Activated naive CD8-positive, alpha-beta T cell treated with anti-CD3 and anti-CD28 coated beads, Interleukin-2, amount 10 ng/mL, durations not matched to agents 7 days and 5 days (primary cell): ENCODE measurements at regions not wholly inside any gene's neighbourhood (a gene's known extent, or its start where the extent isn't known, plus 50 kb on each side); places are given as distances from the start of the nearest gene placed in this dataset.

ENCODE experiments used
- ATAC-seq: fragments of 150-1000 bp; cut with Tn5 transposase; one replicate; pipeline ENCODE4 v1.10.0; 2021; ENCODE audit warnings: low read depth, moderate library complexity
- POLR2A ChIA-PET: fragments of 350-600 bp; sonication (Branson Sonifier 250); formaldehyde crosslinking; loops from one replicate; lab custom pipeline; 2021; ENCODE audit warnings: antibody characterized with exemption; lab: Charles Lee
- DNase-seq: peaks from one replicate; pipeline ENCODE4 v3.0.0; 2021
- H3K27ac Mint-ChIP-seq: one replicate; pipeline ENCODE4 v1.8.0; 2022; ENCODE audit warnings: mild to moderate bottlenecking, mixed read lengths
- H3K27me3 Mint-ChIP-seq: one replicate; pipeline ENCODE4 v1.8.0; 2022; ENCODE audit warnings: mild to moderate bottlenecking, moderate library complexity, mixed read lengths
- H3K36me3 Mint-ChIP-seq: one replicate; pipeline ENCODE4 v1.8.0; 2021; ENCODE audit warnings: mild to moderate bottlenecking, mixed read lengths
- H3K4me1 Mint-ChIP-seq: one replicate; pipeline ENCODE4 v1.8.0; 2021; ENCODE audit warnings: mixed read lengths
- H3K4me3 Mint-ChIP-seq: one replicate; pipeline ENCODE4 v1.8.0; 2022; ENCODE audit warnings: mild to moderate bottlenecking, moderate library complexity, mixed read lengths
- H3K9me3 Mint-ChIP-seq: one replicate; pipeline ENCODE4 v1.8.0; 2021; ENCODE audit warnings: mixed read lengths

GRCh38 chr18:76113101-76113500 is 381.9 kb downstream of the ZNF516 start:
- H3K4me1 Mint-ChIP-seq, result no peaks in the 10 kb centered on the region
- no peaks in the 10 kb centered on the region for H3K36me3 Mint-ChIP-seq
- H3K4me3 Mint-ChIP-seq, result no peak overlapping the region
- DNase-seq (no peak), ATAC-seq (no peak)
- H3K27ac Mint-ChIP-seq, result no peak overlapping the region
- POLR2A ChIA-PET, result no interaction called here
- no peaks in the 10 kb centered on the region for H3K27me3 Mint-ChIP-seq
- no peaks in the 10 kb centered on the region for H3K9me3 Mint-ChIP-seq

- POLR2A ChIA-PET, result no interaction called here
- H3K36me3 Mint-ChIP-seq, result no peaks in the 10 kb centered on the region
- H3K27me3 Mint-ChIP-seq, result peaks cover 4% of the 10 kb centered on the region
- no peak overlapping the region for H3K4me3 Mint-ChIP-seq
- no peaks in the 10 kb centered on the region for H3K4me1 Mint-ChIP-seq
- peaks cover 1% of the 10 kb centered on the region for H3K9me3 Mint-ChIP-seq
- no peak for DNase-seq
- no peak for ATAC-seq
- H3K27ac Mint-ChIP-seq, result no peak overlapping the region
Measured at GRCh38 chr18:76102626-76103025, 392.4 kb downstream of the ZNF516 start.

DNA sequence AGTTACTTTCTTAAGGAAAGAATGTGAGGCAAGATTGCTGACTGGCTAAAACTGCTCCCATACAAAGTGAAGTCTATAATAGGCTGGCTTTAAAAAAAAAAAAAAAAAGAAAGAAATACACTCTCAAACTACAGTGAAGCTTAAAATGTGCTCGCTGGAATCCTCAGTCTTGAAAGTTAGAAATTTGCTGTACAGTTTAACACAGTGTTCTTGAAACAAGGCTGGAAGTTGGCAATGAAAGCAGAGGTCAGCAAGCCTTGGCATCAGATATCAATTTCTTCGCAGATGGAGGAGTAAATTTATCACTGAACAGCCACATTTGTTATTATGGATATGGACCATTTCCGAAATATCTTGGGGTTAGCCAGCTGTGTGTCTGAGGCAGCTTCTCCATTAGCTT is 392.9 kb downstream of the ZNF516 start:
- H3K9me3 Mint-ChIP-seq, result peaks cover 1% of the 10 kb centered on the region
- POLR2A ChIA-PET, result no interaction called here
- no peaks in the 10 kb centered on the region for H3K4me1 Mint-ChIP-seq
- DNase-seq (no peak), ATAC-seq (no peak)
- no peak overlapping the region for H3K4me3 Mint-ChIP-seq
- H3K27ac Mint-ChIP-seq, result no peak overlapping the region
- H3K36me3 Mint-ChIP-seq, result no peaks in the 10 kb centered on the region
- H3K27me3 Mint-ChIP-seq, result peaks cover 4% of the 10 kb centered on the region

- ATAC-seq, result no peak
- Mint-ChIP-seq H3K36me3 (no peaks in the 10 kb centered on the region), H3K27ac (no peak overlapping the region), H3K9me3 (peaks cover 3% of the 10 kb centered on the region), H3K4me3 (no peak overlapping the region), H3K4me1 (no peaks in the 10 kb centered on the region), H3K27me3 (no peaks in the 10 kb centered on the region)
- DNase-seq, result no peak
- POLR2A ChIA-PET, result no interaction called here
Measured at GRCh38 chr18:76099931-76100457, 395.0 kb downstream of the ZNF516 start.

DNA sequence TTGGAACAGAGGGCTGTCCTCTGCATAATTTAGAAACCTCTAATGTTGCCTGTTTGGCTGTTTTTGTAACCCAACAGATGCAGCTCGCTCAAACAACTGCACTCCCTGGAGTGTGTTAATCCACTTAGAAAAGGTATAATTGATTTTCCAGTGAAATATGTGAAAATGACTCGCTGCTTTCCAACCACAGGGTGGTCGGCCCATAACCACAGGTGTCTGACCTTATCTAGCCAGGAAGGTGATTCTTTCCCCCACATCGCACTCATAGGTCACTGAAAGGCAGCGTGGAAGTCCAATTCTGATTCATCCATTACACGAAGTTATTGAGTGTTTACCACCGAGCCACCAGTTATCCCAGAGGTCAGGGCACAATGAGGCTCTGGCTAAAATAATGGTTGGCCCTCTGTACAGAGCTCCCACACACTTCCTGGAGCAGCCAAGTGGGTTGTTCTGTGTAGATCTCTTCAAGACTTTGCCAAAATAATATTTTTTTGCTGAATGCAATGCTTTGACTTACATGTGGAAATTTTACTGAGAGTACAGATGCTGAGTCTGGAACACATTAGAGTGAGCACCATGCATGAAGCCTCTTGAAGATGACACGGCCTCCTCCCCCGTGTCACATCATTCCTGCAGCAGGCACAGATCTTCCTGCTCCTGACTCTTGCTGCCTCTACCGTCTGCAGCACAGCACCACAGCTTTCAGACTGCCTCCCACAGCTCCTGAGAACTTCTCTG is 396.2 kb downstream of the ZNF516 start:
- DNase-seq, result no peak
- no peak for ATAC-seq

GRCh38 chr18:76081536-76081935 is 413.5 kb downstream of the ZNF516 start:
- DNase-seq (no peak), ATAC-seq (no peak)
- no peaks in the 10 kb centered on the region for H3K4me1 Mint-ChIP-seq
- H3K36me3 Mint-ChIP-seq, result no peaks in the 10 kb centered on the region
- H3K9me3 Mint-ChIP-seq, result no peaks in the 10 kb centered on the region
- POLR2A ChIA-PET, result no interaction called here
- H3K27ac Mint-ChIP-seq, result no peak overlapping the region
- peaks cover 2% of the 10 kb centered on the region for H3K27me3 Mint-ChIP-seq
- H3K4me3 Mint-ChIP-seq, result no peak overlapping the region

More for the DNA sequence above, 396.2 kb downstream of the ZNF516 start:
- no peak overlapping the region for H3K27ac Mint-ChIP-seq
- no peaks in the 10 kb centered on the region for H3K36me3 Mint-ChIP-seq
- H3K4me3 Mint-ChIP-seq, result no peak overlapping the region
- POLR2A ChIA-PET, result no interaction called here
- H3K9me3 Mint-ChIP-seq, result peaks cover 5% of the 10 kb centered on the region
- H3K27me3 Mint-ChIP-seq, result no peaks in the 10 kb centered on the region
- no peaks in the 10 kb centered on the region for H3K4me1 Mint-ChIP-seq

DNA sequence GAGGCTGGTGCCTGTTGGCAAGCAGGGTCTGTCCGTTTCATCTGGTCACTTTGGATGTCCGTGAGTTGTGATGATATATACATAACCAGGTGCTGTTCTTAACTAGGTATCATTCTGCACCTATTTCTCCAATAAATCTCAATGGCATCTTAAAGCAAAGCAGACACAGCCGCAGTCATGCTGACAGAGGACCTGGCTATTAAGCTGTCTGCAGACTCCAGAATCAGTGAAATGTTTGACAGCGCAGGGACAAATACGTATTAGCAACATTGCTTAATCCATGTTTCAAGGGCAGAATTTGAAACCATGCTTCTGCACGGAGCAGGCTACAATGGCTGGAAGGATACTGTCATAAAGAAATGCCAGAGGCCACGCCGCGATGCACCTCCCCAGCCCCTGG is 414.6 kb downstream of the ZNF516 start:
- POLR2A ChIA-PET, result no interaction called here
- DNase-seq (no peak), ATAC-seq (no peak)
- Mint-ChIP-seq H3K4me3 (no peak overlapping the region), H3K27ac (no peak overlapping the region), H3K9me3 (no peaks in the 10 kb centered on the region), H3K36me3 (no peaks in the 10 kb centered on the region), H3K4me1 (no peaks in the 10 kb centered on the region), H3K27me3 (peaks cover 2% of the 10 kb centered on the region)

- POLR2A ChIA-PET, result no interaction called here
- Mint-ChIP-seq H3K4me3 (no peak overlapping the region), H3K9me3 (no peaks in the 10 kb centered on the region)
Measured at GRCh38 chr18:76075777-76076176, 419.3 kb downstream of the ZNF516 start.

GRCh38 chr18:76064998-76065397 is 430.0 kb downstream of the ZNF516 start:
- POLR2A ChIA-PET, result no interaction called here
- Mint-ChIP-seq H3K27me3 (peaks cover 6% of the 10 kb centered on the region), H3K9me3 (no peaks in the 10 kb centered on the region), H3K4me3 (no peak overlapping the region), H3K36me3 (no peaks in the 10 kb centered on the region), H3K27ac (no peak overlapping the region), H3K4me1 (no peaks in the 10 kb centered on the region)
- no peak for ATAC-seq
- DNase-seq, result no peak

More at GRCh38 chr18:76075777-76076176, 419.3 kb downstream of the ZNF516 start:
- Mint-ChIP-seq H3K27me3 (no peaks in the 10 kb centered on the region), H3K4me1 (no peaks in the 10 kb centered on the region), H3K36me3 (no peaks in the 10 kb centered on the region), H3K27ac (no peak overlapping the region)
- ATAC-seq (no peak), DNase-seq (no peak)

GRCh38 chr18:76058146-76058545 is 436.9 kb downstream of the ZNF516 start:
- POLR2A ChIA-PET, result no interaction called here

DNA sequence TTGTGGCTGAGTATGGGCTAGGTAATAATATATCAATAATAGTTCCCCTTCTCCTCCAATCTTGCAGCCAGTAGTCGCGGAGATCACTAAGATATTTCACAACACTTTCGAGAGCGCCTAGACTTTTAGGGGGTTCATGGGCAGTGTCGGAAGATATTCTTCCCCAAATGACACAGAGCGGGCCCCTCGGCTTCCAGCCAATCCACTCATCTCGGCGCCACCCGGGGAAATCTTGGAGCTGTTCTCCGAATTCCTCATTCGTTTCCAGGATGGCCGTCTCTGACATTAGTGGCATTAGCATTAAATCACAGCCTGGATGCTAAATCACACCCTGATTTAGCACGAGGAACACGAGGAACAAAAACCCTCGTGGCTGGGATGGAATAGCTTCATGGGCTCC is 437.7 kb downstream of the ZNF516 start:
- Mint-ChIP-seq H3K27ac (no peak overlapping the region), H3K4me3 (no peak overlapping the region), H3K9me3 (no peaks in the 10 kb centered on the region), H3K27me3 (no peaks in the 10 kb centered on the region), H3K36me3 (no peaks in the 10 kb centered on the region), H3K4me1 (no peaks in the 10 kb centered on the region)
- DNase-seq, result no peak
- ATAC-seq, result no peak
- POLR2A ChIA-PET, result no interaction called here

More at GRCh38 chr18:76058146-76058545, 436.9 kb downstream of the ZNF516 start:
- no peak overlapping the region for H3K4me3 Mint-ChIP-seq
- H3K9me3 Mint-ChIP-seq, result no peaks in the 10 kb centered on the region
- ATAC-seq (no peak), DNase-seq (no peak)
- no peak overlapping the region for H3K27ac Mint-ChIP-seq
- no peaks in the 10 kb centered on the region for H3K4me1 Mint-ChIP-seq
- H3K27me3 Mint-ChIP-seq, result no peaks in the 10 kb centered on the region
- H3K36me3 Mint-ChIP-seq, result no peaks in the 10 kb centered on the region

GRCh38 chr18:76056471-76057110 is 438.5 kb downstream of the ZNF516 start:
- Mint-ChIP-seq H3K27ac (no peak overlapping the region), H3K4me1 (no peaks in the 10 kb centered on the region), H3K9me3 (no peaks in the 10 kb centered on the region), H3K27me3 (peaks cover 4% of the 10 kb centered on the region), H3K36me3 (no peaks in the 10 kb centered on the region), H3K4me3 (no peak overlapping the region)
- POLR2A ChIA-PET, result no interaction called here
- DNase-seq (no peak), ATAC-seq (no peak)

DNA sequence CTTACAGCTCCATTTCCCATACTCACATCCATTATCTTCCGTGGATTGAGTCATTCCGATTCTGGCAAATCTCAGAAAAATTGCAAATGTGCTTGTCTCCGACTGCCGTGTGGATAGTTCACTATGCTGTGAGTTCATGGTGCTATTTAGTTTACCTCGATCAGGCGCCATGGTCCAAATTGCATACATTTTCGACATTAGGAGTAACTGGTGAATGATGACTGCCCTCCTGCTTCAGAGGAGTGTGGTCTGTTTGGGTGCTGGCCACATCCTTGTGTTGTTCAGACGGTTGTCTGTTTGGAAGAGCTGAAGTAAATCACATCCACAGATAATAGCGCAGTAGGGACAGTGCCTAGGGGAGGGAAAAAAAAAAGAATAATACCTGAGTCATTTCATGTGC is 439.5 kb downstream of the ZNF516 start:
- Mint-ChIP-seq H3K27me3 (peaks cover 4% of the 10 kb centered on the region), H3K27ac (no peak overlapping the region), H3K36me3 (no peaks in the 10 kb centered on the region), H3K4me3 (no peak overlapping the region), H3K4me1 (no peaks in the 10 kb centered on the region), H3K9me3 (no peaks in the 10 kb centered on the region)
- POLR2A ChIA-PET, result no interaction called here
- ATAC-seq (no peak), DNase-seq (no peak)

DNA sequence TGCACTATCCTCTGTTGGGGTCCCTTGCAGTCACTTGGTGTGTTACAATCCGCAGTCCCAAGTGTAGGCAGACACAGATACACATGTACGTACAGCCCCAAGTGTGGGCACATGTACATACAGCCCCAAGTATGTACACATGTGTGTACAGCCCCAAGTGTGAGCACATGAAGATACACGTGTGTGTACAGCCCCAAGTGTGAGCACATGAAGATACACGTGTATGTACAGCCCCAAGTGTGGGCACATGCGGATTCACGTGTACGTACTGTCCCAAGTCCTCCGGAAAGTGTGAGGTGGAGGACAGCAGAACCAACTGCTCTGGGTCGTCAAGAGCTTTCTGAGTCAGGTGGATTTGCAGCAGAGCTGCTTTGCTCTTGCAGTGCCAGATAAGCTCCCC is 440.0 kb downstream of the ZNF516 start:
- Mint-ChIP-seq H3K4me1 (no peaks in the 10 kb centered on the region), H3K27me3 (peaks cover 4% of the 10 kb centered on the region), H3K36me3 (no peaks in the 10 kb centered on the region), H3K27ac (no peak overlapping the region), H3K9me3 (no peaks in the 10 kb centered on the region), H3K4me3 (no peak overlapping the region)
- no peak for DNase-seq
- POLR2A ChIA-PET, result no interaction called here
- ATAC-seq, result no peak
